ENCODE measurements at regions not wholly inside any gene's neighbourhood (a gene's known extent, or its start where the extent isn't known, plus 50 kb on each side); places are given as distances from the start of the nearest gene placed in this dataset.

DNA sequence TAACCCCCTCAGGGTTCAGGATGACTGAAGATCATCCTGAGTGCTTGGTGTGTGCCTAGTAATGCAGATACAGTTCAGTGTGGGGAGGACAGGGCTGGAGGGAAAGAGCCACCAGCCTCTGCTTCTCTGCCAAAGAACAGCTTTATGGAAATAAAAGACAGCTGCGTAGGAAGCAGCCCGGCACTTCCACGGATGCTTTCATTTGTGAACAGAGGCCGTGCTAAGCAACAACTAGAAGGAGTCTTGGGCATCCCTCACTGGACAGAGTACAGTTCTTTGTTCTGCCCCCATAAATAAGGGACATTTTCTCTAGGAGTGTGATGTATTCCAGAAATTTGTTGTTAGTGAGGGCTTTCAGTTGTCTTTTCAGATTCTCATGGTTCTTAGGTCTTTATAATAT lies 194.8 kb upstream of the RGMA start:
- TF ChIP-seq, protein P1, sequence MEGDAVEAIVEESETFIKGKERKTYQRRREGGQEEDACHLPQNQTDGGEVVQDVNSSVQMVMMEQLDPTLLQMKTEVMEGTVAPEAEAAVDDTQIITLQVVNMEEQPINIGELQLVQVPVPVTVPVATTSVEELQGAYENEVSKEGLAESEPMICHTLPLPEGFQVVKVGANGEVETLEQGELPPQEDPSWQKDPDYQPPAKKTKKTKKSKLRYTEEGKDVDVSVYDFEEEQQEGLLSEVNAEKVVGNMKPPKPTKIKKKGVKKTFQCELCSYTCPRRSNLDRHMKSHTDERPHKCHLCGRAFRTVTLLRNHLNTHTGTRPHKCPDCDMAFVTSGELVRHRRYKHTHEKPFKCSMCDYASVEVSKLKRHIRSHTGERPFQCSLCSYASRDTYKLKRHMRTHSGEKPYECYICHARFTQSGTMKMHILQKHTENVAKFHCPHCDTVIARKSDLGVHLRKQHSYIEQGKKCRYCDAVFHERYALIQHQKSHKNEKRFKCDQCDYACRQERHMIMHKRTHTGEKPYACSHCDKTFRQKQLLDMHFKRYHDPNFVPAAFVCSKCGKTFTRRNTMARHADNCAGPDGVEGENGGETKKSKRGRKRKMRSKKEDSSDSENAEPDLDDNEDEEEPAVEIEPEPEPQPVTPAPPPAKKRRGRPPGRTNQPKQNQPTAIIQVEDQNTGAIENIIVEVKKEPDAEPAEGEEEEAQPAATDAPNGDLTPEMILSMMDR (IDR thresholded peaks at IDR 0.05): no peak
- no peak for TF ChIP-seq POLR2A (IDR thresholded peaks at IDR 0.05)

Data from uterus (tissue), 2 donors.